DMS53 treated with DMSO at 0.1 percent for 48 hours (cell line): ENCODE measurements at regions not wholly inside any gene's neighbourhood (a gene's known extent, or its start where the extent isn't known, plus 50 kb on each side); places are given as distances from the start of the nearest gene placed in this dataset.
"Not testable (repeated sequence)": the region's sequence is repeated elsewhere in the genome, so short reads cannot be mapped to it uniquely, and the experiment has no call there.

Experiments
- DNase-seq: peaks from one replicate; lab custom pipeline; 2025; ENCODE audit not compliant: unreplicated experiment; lab: John Stamatoyannopoulos, UW

GRCh38 chr12:46671102-46671501 lies 154.7 kb downstream of the SLC38A4 start:
- DNase-seq, result no peak

- no peak for DNase-seq
Measured at GRCh38 chr12:46670636-46671035, 155.2 kb downstream of the SLC38A4 start.

GRCh38 chr12:46669720-46670119 lies 156.1 kb downstream of the SLC38A4 start:
- DNase-seq, result no peak

DNA sequence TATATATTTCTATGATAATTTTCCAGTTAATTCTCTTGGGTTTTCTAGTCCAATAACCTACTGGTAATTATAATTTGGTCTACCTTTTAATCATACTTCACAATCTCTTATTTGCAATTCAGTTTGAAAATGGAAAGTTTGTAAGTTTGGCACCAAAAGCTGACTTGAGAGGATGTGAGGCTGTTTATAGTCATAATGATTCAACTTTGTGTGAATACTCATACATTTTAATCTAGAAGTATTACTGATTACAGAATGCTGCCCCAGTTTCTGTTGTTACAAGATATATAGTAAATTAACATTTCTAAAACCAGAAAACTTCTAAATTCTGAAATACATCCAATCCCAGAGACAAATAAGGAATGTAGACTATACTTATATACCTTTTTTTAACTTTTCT lies 158.2 kb downstream of the SLC38A4 start:
- DNase-seq, result no peak

DNA sequence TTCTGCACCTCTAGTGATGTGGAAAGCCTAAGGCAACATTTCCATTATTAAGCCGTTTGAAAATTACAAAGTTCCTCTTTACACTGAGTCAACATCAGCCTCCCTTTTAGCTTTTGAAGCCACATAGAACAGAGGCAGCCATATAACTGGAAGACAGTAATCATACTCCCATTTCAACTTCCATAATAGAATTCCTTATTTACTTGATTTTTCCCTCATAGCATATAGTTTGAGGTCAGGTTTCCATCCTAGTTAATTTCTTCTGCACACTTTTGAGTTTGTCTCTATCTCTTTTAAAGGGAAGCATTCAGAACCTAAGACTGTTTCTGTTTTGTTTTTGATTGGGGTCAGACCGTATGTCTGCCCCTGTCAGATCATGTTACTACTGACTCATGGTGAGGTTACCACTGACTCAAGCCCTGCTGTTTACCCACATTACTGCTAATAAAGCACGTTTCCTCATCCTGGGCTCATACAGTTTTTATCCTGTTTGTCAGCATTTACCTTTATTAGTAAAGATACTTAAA lies 161.0 kb downstream of the SLC38A4 start:
- DNase-seq, result peak; percentile 98

DNA sequence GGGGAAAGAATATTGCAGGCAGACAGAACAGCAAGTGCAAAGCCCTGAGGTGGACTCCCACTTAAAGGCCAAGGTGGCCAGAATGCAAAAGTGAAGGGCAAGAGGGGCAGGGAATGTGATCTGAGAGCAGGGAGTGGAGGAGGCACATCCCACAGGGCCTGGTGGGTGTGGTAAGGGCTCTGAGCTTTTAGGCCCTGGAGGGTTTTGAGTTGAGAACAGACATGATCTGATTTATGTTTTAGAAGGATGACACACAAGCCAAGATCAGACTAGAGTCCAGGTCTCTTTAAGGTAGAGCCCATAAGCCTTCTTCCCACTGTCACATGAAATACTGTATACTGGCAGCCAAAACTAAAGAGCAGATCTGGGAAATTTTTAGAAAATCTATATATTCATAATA lies 162.5 kb downstream of the SLC38A4 start:
- DNase-seq, result no peak

- DNase-seq, result peak; percentile 99
Measured at GRCh38 chr12:46661110-46661845, 164.5 kb downstream of the SLC38A4 start.

DNA sequence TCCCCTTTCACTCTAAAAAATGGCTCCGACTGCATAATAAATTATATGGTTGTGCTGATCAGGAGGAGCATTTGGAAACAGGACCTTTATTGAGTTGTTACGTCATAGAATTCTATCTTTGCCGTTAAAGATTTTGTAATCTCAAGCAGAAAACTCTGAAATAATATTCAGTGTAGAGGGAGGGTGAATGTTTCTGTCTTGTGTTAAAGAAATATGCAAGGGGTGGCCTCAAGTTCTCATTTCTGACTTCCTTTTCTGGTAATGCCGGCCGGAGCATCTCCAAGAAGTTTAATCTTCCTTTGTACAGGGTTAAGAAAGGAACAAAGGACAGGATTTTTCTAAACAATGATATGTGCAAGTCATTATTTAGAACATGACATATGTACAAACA lies 165.1 kb downstream of the SLC38A4 start:
- peak; percentile 62 for DNase-seq

DNA sequence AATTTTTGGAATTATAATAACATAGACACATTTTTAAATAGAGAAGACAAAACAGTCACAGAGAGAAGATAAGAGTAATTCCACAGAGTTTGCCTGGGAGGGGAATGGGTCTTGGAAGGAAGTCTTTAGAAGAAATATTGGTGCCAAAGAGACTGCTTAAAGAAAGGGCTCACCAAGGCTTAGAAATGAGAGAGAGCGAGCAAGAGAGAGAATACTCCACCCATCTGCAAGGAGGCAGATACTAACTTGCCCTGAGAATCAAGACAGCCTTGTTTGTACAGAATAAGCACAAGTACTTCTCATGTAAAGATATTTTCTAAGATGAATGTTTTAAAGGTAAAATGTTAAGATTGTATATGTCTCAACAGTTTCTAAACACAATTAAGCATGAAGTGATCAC lies 165.5 kb downstream of the SLC38A4 start:
- no peak for DNase-seq

- DNase-seq, result peak; percentile 44
Measured at GRCh38 chr12:46659824-46660223, 166.0 kb downstream of the SLC38A4 start.

DNA sequence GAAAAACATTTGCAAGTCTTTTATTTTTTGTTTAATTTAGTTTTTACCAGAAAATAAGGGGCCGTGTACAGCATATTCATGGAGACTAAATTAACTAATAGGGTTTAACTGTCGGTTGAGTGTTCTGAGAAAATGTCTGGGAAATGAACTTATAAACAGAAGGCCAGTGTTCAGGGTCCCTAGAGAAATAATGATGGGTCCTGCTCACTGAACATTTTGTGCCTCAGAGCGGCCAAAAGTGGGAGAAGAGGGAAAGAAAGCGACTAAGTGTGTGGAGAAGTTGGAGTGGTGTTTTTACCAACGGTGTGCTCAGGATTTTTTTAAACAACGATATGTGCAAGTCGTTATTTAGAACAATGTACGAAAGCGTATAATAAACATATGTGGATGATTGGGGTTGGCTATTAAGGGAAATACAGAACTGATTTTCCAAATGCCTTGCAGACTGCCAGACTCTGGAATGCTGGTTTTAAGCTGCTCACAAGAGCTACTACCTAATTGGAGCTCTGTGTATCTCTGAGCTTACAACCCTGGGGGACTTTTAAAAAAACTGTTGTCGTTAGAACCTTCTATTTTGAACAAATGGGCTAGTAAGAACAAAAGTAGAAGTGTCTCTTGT lies 166.7 kb downstream of the SLC38A4 start:
- DNase-seq, result no peak

DNA sequence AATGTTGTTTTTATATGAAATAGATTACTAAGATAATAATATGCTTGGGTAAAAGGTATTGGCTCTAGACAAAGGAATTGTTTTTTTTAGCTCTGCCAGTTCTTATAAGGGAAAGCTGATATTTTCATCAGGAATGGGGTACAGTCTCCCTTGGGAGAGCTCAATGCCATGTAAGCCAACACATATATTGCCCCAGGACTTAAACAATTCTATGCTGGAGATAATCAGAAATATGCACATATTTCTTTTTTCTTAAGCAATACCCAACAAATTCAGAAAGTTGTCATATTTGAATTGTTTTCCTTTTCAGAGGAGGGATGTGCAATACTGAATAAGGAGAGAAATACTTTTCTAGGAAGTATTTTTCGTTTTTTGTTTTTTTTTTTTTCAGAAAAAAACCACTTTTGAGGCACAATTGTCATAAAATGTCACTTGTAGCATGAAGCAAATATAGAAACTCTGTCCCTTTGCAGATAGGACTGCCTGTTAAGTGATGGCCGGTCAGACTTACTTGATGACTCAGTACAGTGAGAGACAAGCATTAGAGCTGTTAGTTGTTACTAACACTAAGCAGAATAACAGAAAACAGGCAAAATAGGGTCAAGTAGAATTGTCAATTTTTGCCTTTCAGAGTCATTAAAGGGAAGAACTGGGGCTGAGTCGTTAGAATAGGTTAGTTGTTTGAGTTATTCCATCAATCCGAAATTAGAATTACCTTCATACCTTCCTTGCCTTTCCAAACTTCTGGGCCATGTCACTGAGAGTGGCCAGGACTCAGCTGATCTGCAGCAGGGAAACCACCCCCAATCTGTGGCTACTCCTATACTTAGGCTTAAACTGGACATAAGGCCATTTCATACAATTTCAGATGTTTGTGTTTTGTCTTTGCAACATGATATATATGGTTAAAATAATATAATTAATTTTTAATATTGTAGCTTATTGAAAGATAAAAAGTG lies 168.1 kb downstream of the SLC38A4 start:
- DNase-seq, result no peak

- not testable (repeated sequence) for DNase-seq
Measured at GRCh38 chr12:46655984-46656383, 169.8 kb downstream of the SLC38A4 start.

- no peak for DNase-seq
Measured at GRCh38 chr12:46653311-46653710, 172.5 kb downstream of the SLC38A4 start.

GRCh38 chr12:46652692-46653091 lies 173.1 kb downstream of the SLC38A4 start:
- no peak for DNase-seq

GRCh38 chr12:46650688-46651087 lies 175.1 kb downstream of the SLC38A4 start:
- no peak for DNase-seq

- no peak for DNase-seq
Measured at GRCh38 chr12:46649433-46649832, 176.4 kb downstream of the SLC38A4 start.

GRCh38 chr12:46647034-46647433 lies 178.8 kb downstream of the SLC38A4 start:
- DNase-seq, result no peak

DNA sequence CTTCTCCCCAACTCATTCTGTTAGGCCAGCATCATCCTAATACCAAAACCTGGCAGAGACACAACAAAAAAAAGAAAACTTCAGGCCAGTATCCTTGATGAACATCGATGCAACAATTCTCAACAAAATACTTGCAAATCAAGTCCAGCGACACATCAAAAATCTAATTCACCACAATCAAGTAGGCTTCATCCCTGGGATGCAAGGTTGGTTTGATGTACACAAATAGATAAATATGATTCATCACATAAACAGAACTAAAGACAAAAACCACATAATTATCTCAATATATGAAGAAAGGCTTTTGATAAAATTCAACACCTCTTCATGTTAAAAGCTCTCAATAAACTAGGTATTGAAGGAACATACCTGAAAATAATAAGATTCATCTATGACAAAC lies 184.1 kb downstream of the SLC38A4 start:
- not testable (repeated sequence) for DNase-seq

GRCh38 chr12:46635818-46636217 lies 190.0 kb downstream of the SLC38A4 start:
- no peak for DNase-seq
